OCI-LY1 (cell line): ENCODE measurements at regions not wholly inside any gene's neighbourhood (a gene's known extent, or its start where the extent isn't known, plus 50 kb on each side); places are given as distances from the start of the nearest gene placed in this dataset.

Experiments used
- H2AFZ ChIP-seq: fragments of 200-600 bp; sonication (generic), shearing (Covaris generic); 2 replicates; pipeline ENCODE4 v1.6.0; 2014; ENCODE audit warnings: antibody characterized with exemption, mild to moderate bottlenecking, low read length
- H3F3A ChIP-seq: fragments of 200-600 bp; sonication (generic), shearing (Covaris generic); 2 replicates; pipeline ENCODE4 v1.6.0; 2014; ENCODE audit warnings: mild to moderate bottlenecking, antibody characterized with exemption, low read length, moderate library complexity; ENCODE audit not compliant: insufficient read depth
- H3K27ac ChIP-seq: fragments of 200-600 bp; sonication (generic); 2 replicates; pipeline ENCODE4 v1.5.1; 2014; ENCODE audit warnings: low read length, mixed run types, mild to moderate bottlenecking, low read depth; ENCODE audit not compliant: poor library complexity, severe bottlenecking
- H3K27me3 ChIP-seq: fragments of 200-600 bp; sonication (generic); 2 replicates; pipeline ENCODE4 v1.6.0; 2014; ENCODE audit warnings: antibody characterized with exemption, mild to moderate bottlenecking, low read length, moderate library complexity; ENCODE audit not compliant: insufficient read depth
- H3K36me3 ChIP-seq: fragments of 200-600 bp; sonication (generic); 2 replicates; pipeline ENCODE4 v1.6.1; 2014; ENCODE audit warnings: mild to moderate bottlenecking, antibody characterized with exemption, low read length, moderate library complexity, mixed read lengths; ENCODE audit not compliant: insufficient read depth
- H3K4me1 ChIP-seq: fragments of 200-600 bp; sonication (generic); 2 replicates; pipeline ENCODE4 v1.5.1; 2014; ENCODE audit warnings: mild to moderate bottlenecking, low read length, moderate library complexity; ENCODE audit not compliant: insufficient read depth, severe bottlenecking
- H3K4me2 ChIP-seq: fragments of 200-600 bp; sonication (generic), shearing (Covaris generic); 2 replicates; pipeline ENCODE4 v1.6.1; 2014; ENCODE audit warnings: low read length
- H3K4me3 ChIP-seq: fragments of 200-600 bp; sonication (generic); 2 replicates; pipeline ENCODE4 v1.5.1; 2014; ENCODE audit warnings: low read length, low read depth, mild to moderate bottlenecking, mixed read lengths; ENCODE audit not compliant: poor library complexity, severe bottlenecking
- H3K79me2 ChIP-seq: fragments of 200-600 bp; shearing (Covaris generic); 2 replicates; pipeline ENCODE4 v1.6.1; 2016; ENCODE audit warnings: mixed run types, low read length, mixed read lengths; ENCODE audit not compliant: insufficient read depth
- H3K9ac ChIP-seq: fragments of 200-600 bp; sonication (generic), shearing (Covaris generic); 2 replicates; pipeline ENCODE4 v1.6.1; 2014; ENCODE audit warnings: mild to moderate bottlenecking, low read length, mixed read lengths
- H3K9me2 ChIP-seq: fragments of 200-600 bp; sonication (generic), shearing (Covaris generic); 2 replicates; pipeline ENCODE4 v1.6.1; 2014; ENCODE audit warnings: low read depth, mild to moderate bottlenecking, low read length, mixed read lengths
- H3K9me3 ChIP-seq: fragments of 200-600 bp; shearing (Covaris generic); 2 replicates; pipeline ENCODE4 v1.6.1; 2014; ENCODE audit warnings: low read length, mixed read lengths
- H4K20me1 ChIP-seq: fragments of 200-600 bp; sonication (generic), shearing (Covaris generic); 2 replicates; pipeline ENCODE4 v1.6.0; 2016; ENCODE audit warnings: mild to moderate bottlenecking, low read length; ENCODE audit not compliant: insufficient read depth
- CTCF ChIP-seq: fragments of 200-600 bp; sonication (generic), shearing (Covaris generic); IDR thresholded peaks from 2 replicates; pipeline ENCODE4 v1.5.1; 2017; ENCODE audit warnings: mild to moderate bottlenecking, antibody characterized with exemption, low read length, moderate library complexity, mixed read lengths
- EZH2 ChIP-seq: fragments of 200-600 bp; sonication (generic), shearing (Covaris generic); IDR thresholded peaks from 2 replicates; pipeline ENCODE4 v1.8.0; 2017; ENCODE audit warnings: borderline replicate concordance, mixed run types, mild to moderate bottlenecking, antibody characterized with exemption, low read length, moderate library complexity, mixed read lengths

- Histone ChIP-seq H3K36me3 (no peaks in the 10 kb centered on the region), H4K20me1 (no peaks in the 10 kb centered on the region), H3F3A (no peaks in the 10 kb centered on the region), H3K4me3 (no peak overlapping the region), H3K9me2 (no peaks in the 10 kb centered on the region), H3K4me2 (no peak overlapping the region), H3K27me3 (no peaks in the 10 kb centered on the region), H3K9ac (no peak overlapping the region), H2AFZ (no peak overlapping the region), H3K4me1 (no peaks in the 10 kb centered on the region), H3K27ac (no peak overlapping the region), H3K79me2 (no peaks in the 10 kb centered on the region), H3K9me3 (no peaks in the 10 kb centered on the region)
- TF ChIP-seq CTCF: peak; percentile 30; the same call in 1 of the 2 replicates
- no peak for TF ChIP-seq EZH2
These were observed 178.9 kb upstream of the NRXN3 start for GRCh38 chr14:77991128-77991772.

- no peak overlapping the region for H3K9ac ChIP-seq
- no peaks in the 10 kb centered on the region for H4K20me1 ChIP-seq
- H3K27me3 ChIP-seq: no peaks in the 10 kb centered on the region
- no peaks in the 10 kb centered on the region for H3K9me2 ChIP-seq
- H3K79me2 ChIP-seq: no peaks in the 10 kb centered on the region
- no peak overlapping the region for H3K4me3 ChIP-seq
- H3K27ac ChIP-seq: no peak overlapping the region
- TF ChIP-seq CTCF (no peak), EZH2 (no peak)
- H3K9me3 ChIP-seq: peaks cover 4% of the 10 kb centered on the region; the same call in 1 of the 2 replicates
- H3K4me1 ChIP-seq: no peaks in the 10 kb centered on the region
- H3K36me3 ChIP-seq: no peaks in the 10 kb centered on the region
- no peak overlapping the region for H3K4me2 ChIP-seq
- H2AFZ ChIP-seq: no peak overlapping the region
- H3F3A ChIP-seq: no peaks in the 10 kb centered on the region
These were observed 164.8 kb upstream of the NRXN3 start for GRCh38 chr14:78005325-78005724.

- Histone ChIP-seq H3K79me2 (no peaks in the 10 kb centered on the region), H3K27ac (no peak overlapping the region), H3K9me2 (no peaks in the 10 kb centered on the region), H3K9me3 (peaks cover 4% of the 10 kb centered on the region; the same call in 1 of the 2 replicates), H3F3A (no peaks in the 10 kb centered on the region), H3K36me3 (no peaks in the 10 kb centered on the region), H3K4me3 (no peak overlapping the region), H3K4me2 (no peak overlapping the region), H2AFZ (no peak overlapping the region), H3K9ac (no peak overlapping the region), H4K20me1 (no peaks in the 10 kb centered on the region), H3K27me3 (no peaks in the 10 kb centered on the region), H3K4me1 (no peaks in the 10 kb centered on the region)
- TF ChIP-seq CTCF (no peak), EZH2 (no peak)
These were observed 163.0 kb upstream of the NRXN3 start for GRCh38 chr14:78007160-78007559.
